SK-N-SH treated with all-trans-retinoic acid at 6 μM for 48 hours (cell line): ENCODE measurements at regions not wholly inside any gene's neighbourhood (a gene's known extent, or its start where the extent isn't known, plus 50 kb on each side); places are given as distances from the start of the nearest gene placed in this dataset.

Experiments used
- ATAC-seq: fragments of 200-7000 bp; cut with Tn5 transposase; 3 replicates; pipeline ENCODE4 v1.9.1; 2020; ENCODE audit warnings: mild to moderate bottlenecking, moderate library complexity
- ARNTL ChIP-seq: fragments of 450-650 bp; formaldehyde crosslinking; IDR thresholded peaks from 2 replicates; pipeline ENCODE4 v1.5.0; 2020; ENCODE audit warnings: low read depth, mild to moderate bottlenecking, moderate library complexity, borderline replicate concordance
- BACH2 ChIP-seq: fragments of 250-450 bp; sonication (Bioruptor Pico); IDR thresholded peaks from 2 replicates; pipeline ENCODE4 v1.9.0; 2021; ENCODE audit warnings: mild to moderate bottlenecking, borderline replicate concordance
- CREB5 ChIP-seq: fragments of 250-450 bp; sonication (Bioruptor Pico); IDR thresholded peaks from 2 replicates; pipeline ENCODE4 v1.5.1; 2020; ENCODE audit warnings: low read depth, mild to moderate bottlenecking, moderate library complexity
- CSDC2 ChIP-seq: fragments of 250-450 bp; sonication (Bioruptor Pico); IDR thresholded peaks from 2 replicates; pipeline ENCODE4 v1.5.0; 2020; ENCODE audit warnings: mild to moderate bottlenecking, moderate library complexity
- ESRRG ChIP-seq: fragments of 250-450 bp; sonication (Bioruptor Pico); IDR thresholded peaks from 2 replicates; pipeline ENCODE4 v1.6.1; 2021; ENCODE audit warnings: mild to moderate bottlenecking
- ISL1 ChIP-seq: fragments of 250-450 bp; sonication (Bioruptor Pico); IDR thresholded peaks from 2 replicates; pipeline ENCODE4 v2.1.2; 2022; ENCODE audit warnings: mild to moderate bottlenecking, moderate library complexity
- OSR1 ChIP-seq: fragments of 250-450 bp; sonication (Bioruptor Pico); IDR thresholded peaks from 2 replicates; pipeline ENCODE4 v1.8.0; 2022; ENCODE audit warnings: moderate library complexity, mild to moderate bottlenecking, inconsistent platforms
- PATZ1 ChIP-seq: fragments of 250-450 bp; sonication (Bioruptor Pico); IDR thresholded peaks from 2 replicates; pipeline ENCODE4 v1.8.0; 2020; ENCODE audit warnings: mild to moderate bottlenecking, moderate library complexity, borderline replicate concordance
- POU6F1 ChIP-seq: fragments of 250-450 bp; sonication (Bioruptor Pico); IDR thresholded peaks from 2 replicates; pipeline ENCODE4 v1.8.0; 2021; ENCODE audit warnings: low read depth, mild to moderate bottlenecking, moderate library complexity, borderline replicate concordance
- PPARA ChIP-seq: fragments of 250-450 bp; sonication (Bioruptor Pico); IDR thresholded peaks from 2 replicates; pipeline ENCODE4 v1.5.0; 2020; ENCODE audit warnings: mild to moderate bottlenecking, borderline replicate concordance
- RARB ChIP-seq: fragments of 250-450 bp; sonication (Bioruptor Pico); IDR thresholded peaks from 2 replicates; pipeline ENCODE4 v1.8.0; 2021; ENCODE audit warnings: mild to moderate bottlenecking, moderate library complexity
- SNAI2 ChIP-seq: fragments of 250-450 bp; sonication (Bioruptor Pico); IDR thresholded peaks from 2 replicates; pipeline ENCODE4 v1.5.0; 2020; ENCODE audit warnings: mild to moderate bottlenecking, moderate library complexity
- TCF4 ChIP-seq: fragments of 250-450 bp; sonication (Bioruptor Pico); IDR thresholded peaks from 2 replicates; pipeline ENCODE4 v1.8.0; 2021; ENCODE audit warnings: mild to moderate bottlenecking, moderate library complexity, borderline replicate concordance
- TSHZ2 ChIP-seq: fragments of 250-450 bp; sonication (Bioruptor Pico); IDR thresholded peaks from 2 replicates; pipeline ENCODE4 v1.5.0; 2020; ENCODE audit warnings: mild to moderate bottlenecking, moderate library complexity
- ZFP30 ChIP-seq: fragments of 450-650 bp; formaldehyde crosslinking; IDR thresholded peaks from 2 replicates; pipeline ENCODE4 v1.5.0; 2022; ENCODE audit warnings: mild to moderate bottlenecking, moderate library complexity
- ZNF70 ChIP-seq: fragments of 450-650 bp; formaldehyde crosslinking; IDR thresholded peaks from 2 replicates; pipeline ENCODE4 v1.5.0; 2020; ENCODE audit warnings: mild to moderate bottlenecking, moderate library complexity

GRCh38 chr10:33406596-33406995, 72.1 kb upstream of the NRP1 start:
- ATAC-seq, result no peak
- TF ChIP-seq TCF4 (CRISPR knock-in tag), result no peak
- TF ChIP-seq CREB5 (CRISPR knock-in tag), result no peak
- no peak for TF ChIP-seq ISL1 (CRISPR knock-in tag)
- TF ChIP-seq BACH2 (CRISPR knock-in tag), result no peak
- no peak for TF ChIP-seq PATZ1 (CRISPR knock-in tag)
- TF ChIP-seq RARB (CRISPR knock-in tag), result no peak
- no peak for TF ChIP-seq SNAI2 (CRISPR knock-in tag)

GRCh38 chr10:33402220-33403073, 68.0 kb upstream of the NRP1 start:
- ATAC-seq, result no peak
- no peak for TF ChIP-seq CSDC2 (CRISPR knock-in tag)
- no peak for TF ChIP-seq ZFP30 (CRISPR knock-in tag)
- TF ChIP-seq SNAI2 (CRISPR knock-in tag), result no peak

- ATAC-seq, result no peak
- TF ChIP-seq ARNTL (CRISPR knock-in tag) (no peak), CSDC2 (CRISPR knock-in tag) (no peak), CREB5 (CRISPR knock-in tag) (no peak), OSR1 (CRISPR knock-in tag) (no peak), TCF4 (CRISPR knock-in tag) (no peak), ZFP30 (CRISPR knock-in tag) (no peak), BACH2 (CRISPR knock-in tag) (no peak), ZNF70 (no peak), SNAI2 (CRISPR knock-in tag) (no peak), ESRRG (no peak)
Measured at GRCh38 chr10:33401300-33401699, 66.8 kb upstream of the NRP1 start.

- no peak for TF ChIP-seq TSHZ2
- TF ChIP-seq POU6F1 (CRISPR knock-in tag), result no peak
- no peak for TF ChIP-seq ESRRG
- no peak for TF ChIP-seq ISL1 (CRISPR knock-in tag)
- TF ChIP-seq PPARA (CRISPR knock-in tag), result no peak
- no peak for TF ChIP-seq TCF4 (CRISPR knock-in tag)
- TF ChIP-seq, all 23 proteins: peak for 0
- no peak for ATAC-seq
Measured at GRCh38 chr10:33398796-33399195, 64.3 kb upstream of the NRP1 start.
